HepG2 (cell line): ENCODE measurements at regions not wholly inside any gene's neighbourhood (a gene's known extent, or its start where the extent isn't known, plus 50 kb on each side); places are given as distances from the start of the nearest gene placed in this dataset.

ENCODE experiments used
- ATAC-seq: fragments of 200-7000 bp; cut with Tn5 transposase; 3 replicates; pipeline ENCODE4 v1.9.1; 2020; ENCODE audit warnings: mild to moderate bottlenecking, moderate library complexity
- BruUV-seq: library from RNA; stranded (reverse); fragments of 400-500 nt; replicated peaks from 2 replicates; lab custom pipeline; 2021; lab: Mats Ljungman, UMichigan
- CTCF ChIA-PET: fragments of 300-600 bp; formaldehyde crosslinking; extraction: SDS; loops from one replicate; lab custom pipeline; 2021; ENCODE audit warnings: low total read pairs, inconsistent platforms, low intra/inter-chr PET ratio; lab: Yijun Ruan, JAX
- POLR2A ChIA-PET: fragments of 350-600 bp; sonication (Branson Sonifier 250); formaldehyde crosslinking; loops from one replicate; lab custom pipeline; 2020; ENCODE audit warnings: antibody characterized with exemption, inconsistent platforms; lab: Yijun Ruan, JAX
- DNase-seq: peaks from one replicate; pipeline ENCODE4 v3.0.0-alpha.2; 2015; ENCODE audit warnings: low spot score
- FAIRE-seq: peaks from 3 replicates; lab custom pipeline; 2011; peaks lifted over from hg19 to GRCh38; lab: Jason Lieb, UNC
- H2AFZ ChIP-seq: one replicate; pipeline ENCODE4 v1.6.1; 2011; ENCODE audit warnings: low read length, inconsistent platforms
- H3K27ac ChIP-seq: fragments of 300-600 bp; 3 replicates; pipeline ENCODE4 v1.8.0; 2011; ENCODE audit warnings: mixed run types, mild to moderate bottlenecking, mixed read lengths, low read length, inconsistent platforms; ENCODE audit not compliant: insufficient read depth; ENCODE audit errors: extremely low read length
- H3K27me3 ChIP-seq, 2 experiments: fragments of 200-600 bp in 1 of 2; 2 replicates in 1 of 2; 3 replicates in 1 of 2; pipeline versions ENCODE4 v1.6.0 to v1.8.0; 2011; ENCODE audit warnings: low read length in 2 of 2, mild to moderate bottlenecking in 2 of 2, moderate library complexity in 2 of 2, inconsistent platforms in 1 of 2; ENCODE audit not compliant: insufficient read depth in 2 of 2, control insufficient read depth in 1 of 2
- H3K36me3 ChIP-seq, 2 experiments: fragments of 200-600 bp in 1 of 2; replicated peaks in 1 of 2; 2 replicates in 1 of 2; 3 replicates in 1 of 2; pipeline versions ENCODE4 v1.5.1 to v1.8.0; 2011; ENCODE audit warnings: low read length in 2 of 2, inconsistent platforms in 1 of 2; ENCODE audit not compliant: insufficient read depth in 2 of 2, control insufficient read depth in 1 of 2
- H3K4me1 ChIP-seq: 2 replicates; pipeline ENCODE4 v1.5.1; 2012; ENCODE audit warnings: low read length, inconsistent platforms; ENCODE audit not compliant: insufficient read depth
- H3K4me2 ChIP-seq: 2 replicates; pipeline ENCODE4 v1.6.0; 2011; ENCODE audit warnings: low read depth, low read length, inconsistent platforms
- H3K4me3 ChIP-seq, 3 experiments: fragments of 200-600 bp in 1 of 3; sonication (generic), shearing (Covaris generic) in 1 of 3; replicated peaks in 1 of 3; 2 replicates each; pipeline ENCODE4 v1.5.1; 2011 to 2016; ENCODE audit warnings: low read length in 3 of 3, inconsistent platforms in 2 of 3, low read depth in 2 of 3, mild to moderate bottlenecking in 2 of 3, control low read depth in 1 of 3, mixed read lengths in 1 of 3; ENCODE audit not compliant: insufficient read depth in 1 of 3
- H3K79me2 ChIP-seq: one replicate; pipeline ENCODE4 v1.6.1; 2011; ENCODE audit warnings: low read length, inconsistent platforms; ENCODE audit not compliant: insufficient read depth
- H3K9ac ChIP-seq: 2 replicates; pipeline ENCODE4 v1.6.0; 2011; ENCODE audit warnings: mild to moderate bottlenecking, low read depth, low read length, inconsistent platforms; ENCODE audit not compliant: insufficient read depth
- H3K9me3 ChIP-seq: 2 replicates; pipeline ENCODE4 v1.5.1; 2012; ENCODE audit warnings: mild to moderate bottlenecking, low read length
- H4K20me1 ChIP-seq: 2 replicates; pipeline ENCODE4 v1.6.0; 2011; ENCODE audit warnings: inconsistent platforms, mild to moderate bottlenecking, low read length, moderate library complexity; ENCODE audit not compliant: insufficient read depth
- HNRNPUL1 ChIP-seq: fragments of 200-400 bp; formaldehyde crosslinking; IDR thresholded peaks from 2 replicates; pipeline ENCODE4 v1.6.1; 2017; ENCODE audit warnings: low read depth, mild to moderate bottlenecking, low read length, moderate library complexity
- NONO ChIP-seq, 2 experiments: fragments of 450-650 bp in 1 of 2; sonication (generic) in 1 of 2; formaldehyde crosslinking in 1 of 2; IDR thresholded peaks in 1 of 2; conservative IDR thresholded peaks in 1 of 2; 2 replicates each; pipeline versions ENCODE4 v1.6.1 to v1.8.0; 2017 to 2022; ENCODE audit warnings: mild to moderate bottlenecking in 1 of 2, missing genetic modification reagents in 1 of 2, moderate library complexity in 1 of 2
- RXRB ChIP-seq: IDR thresholded peaks from 2 replicates; pipeline ENCODE4 v1.6.1; 2016; ENCODE audit warnings: borderline replicate concordance, missing genetic modification reagents, missing compliant biosample characterization
- ZNF546 ChIP-seq: sonication (generic); formaldehyde crosslinking; conservative IDR thresholded peaks from 2 replicates; pipeline ENCODE4 v1.8.1; 2023; ENCODE audit warnings: mild to moderate bottlenecking, missing genetic modification reagents
- WGBS: methylation state at CpG from one replicate; pipeline ENCODE4 v1.1.6; 2017; ENCODE audit warnings: low lambda C conversion rate; 5-methylcytosine and 5-hydroxymethylcytosine counted together
- in situ Hi-C: cut with HindIII; loops from 2 replicates; pipeline ENCODE4 v1.10.0; 2017; ENCODE audit warnings: low pct_unique_long_range_greater_than_20kb; ENCODE audit not compliant: extremely low pct_ligation_motif_present
- intact Hi-C: fragments of 100-400 bp; cut with micrococcal nuclease; formaldehyde crosslinking; loops from one replicate; pipeline ENCODE4 v1.10.0; 2022; ENCODE audit not compliant: unreplicated experiment
- TF ChIP-seq, protein P1 (sequence below): sonication (generic); formaldehyde crosslinking; IDR thresholded peaks from 2 replicates; pipeline ENCODE4 v1.8.1; 2023; ENCODE audit warnings: mild to moderate bottlenecking, missing genetic modification reagents, borderline replicate concordance
- TF ChIP-seq, protein P2 (sequence below): sonication (generic); formaldehyde crosslinking; IDR thresholded peaks from 2 replicates; pipeline ENCODE4 v1.8.1; 2023; ENCODE audit warnings: mild to moderate bottlenecking, inconsistent platforms, moderate library complexity, missing genetic modification reagents, borderline replicate concordance
- TF ChIP-seq, protein P3 (sequence below): sonication (generic); formaldehyde crosslinking; IDR thresholded peaks from 2 replicates; pipeline ENCODE4 v1.4.0; 2020; ENCODE audit warnings: missing genetic modification reagents, mild to moderate bottlenecking, borderline replicate concordance
- TF ChIP-seq, protein P4 (sequence below): sonication (generic); formaldehyde crosslinking; IDR thresholded peaks from 2 replicates; pipeline ENCODE4 v1.4.0; 2020; ENCODE audit warnings: mild to moderate bottlenecking, missing genetic modification reagents

DNA sequence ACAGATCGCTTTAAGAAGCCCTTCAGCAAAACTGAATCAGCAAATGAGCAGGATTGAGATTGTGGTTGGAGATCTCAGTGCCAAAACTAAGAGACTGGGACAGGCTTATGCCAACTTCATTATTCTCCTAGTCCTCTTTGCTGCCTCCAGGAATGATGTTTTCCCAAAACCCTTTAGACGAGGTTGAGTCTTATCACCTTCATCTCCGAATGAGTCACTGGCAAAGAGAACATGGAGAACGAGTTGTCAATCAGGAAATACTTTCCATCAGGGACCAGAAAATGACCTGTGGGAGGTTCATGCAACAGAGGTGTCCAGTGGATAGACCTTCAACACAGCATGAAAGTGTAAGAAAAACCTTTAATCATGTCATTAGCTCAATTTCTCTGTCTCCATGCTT lies 461.5 kb downstream of the RMST start:
- no peaks in the 10 kb centered on the region for H3K9me3 ChIP-seq
- no peak overlapping the region for H3K4me3 ChIP-seq
- H3K9ac ChIP-seq = no peak overlapping the region
- H3K27ac ChIP-seq = no peak overlapping the region
- in situ Hi-C loops = no loop called here
- H3K79me2 ChIP-seq = no peaks in the 10 kb centered on the region
- no peak for TF ChIP-seq RXRB (CRISPR knock-in tag)
- no peaks in the 10 kb centered on the region for H3K4me1 ChIP-seq
- ATAC-seq (no peak), FAIRE-seq (no peak), DNase-seq (no peak)
- no peak overlapping the region for H2AFZ ChIP-seq
- H3K27me3 ChIP-seq = no peaks in the 10 kb centered on the region
- intact Hi-C loops = no loop called here
- CTCF ChIA-PET = no interaction called here
- WGBS = 34% methylated on average over 4 of the region's 4 CpGs
- H4K20me1 ChIP-seq = no peaks in the 10 kb centered on the region
- H3K4me2 ChIP-seq = no peak overlapping the region
- H3K36me3 ChIP-seq = no peaks in the 10 kb centered on the region
- BruUV-seq = no TSS peak
- POLR2A ChIA-PET = no interaction called here

DNA sequence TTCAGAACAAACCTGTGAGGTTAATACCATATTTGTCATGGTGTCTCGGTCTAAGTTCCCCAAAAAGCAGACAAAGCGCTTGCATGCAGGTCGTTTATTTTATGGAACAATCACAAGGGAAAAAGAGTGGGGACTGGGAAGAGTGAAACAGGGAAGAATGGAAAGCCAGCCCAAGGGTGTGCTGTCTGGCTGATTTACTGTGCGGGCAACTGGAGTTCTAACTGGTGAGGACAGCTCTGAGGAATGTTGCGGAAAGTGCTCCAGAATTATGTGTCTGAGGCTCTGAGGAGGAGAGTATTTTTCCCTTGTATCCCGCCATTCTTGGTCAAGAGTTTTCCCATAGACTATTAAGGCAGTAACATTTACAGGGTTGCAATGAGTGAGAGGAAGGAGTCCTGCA lies 465.4 kb downstream of the RMST start:
- H3K79me2 ChIP-seq = no peaks in the 10 kb centered on the region
- ChIA-PET POLR2A (no interaction called here), CTCF (no interaction called here)
- H3K4me2 ChIP-seq = no peak overlapping the region
- no peaks in the 10 kb centered on the region for H3K9me3 ChIP-seq
- no peak overlapping the region for H3K9ac ChIP-seq
- H3K4me3 ChIP-seq = no peak overlapping the region
- in situ Hi-C loops (no loop called here), intact Hi-C loops (no loop called here)
- no peaks in the 10 kb centered on the region for H3K27me3 ChIP-seq
- H4K20me1 ChIP-seq = no peaks in the 10 kb centered on the region
- BruUV-seq = no TSS peak
- 58% methylated on average over 6 of the region's 6 CpGs for WGBS
- no peak overlapping the region for H2AFZ ChIP-seq
- ATAC-seq = no peak
- no peaks in the 10 kb centered on the region for H3K36me3 ChIP-seq
- FAIRE-seq = no peak
- H3K4me1 ChIP-seq = no peaks in the 10 kb centered on the region
- no peak overlapping the region for H3K27ac ChIP-seq
- TF ChIP-seq, protein P1, sequence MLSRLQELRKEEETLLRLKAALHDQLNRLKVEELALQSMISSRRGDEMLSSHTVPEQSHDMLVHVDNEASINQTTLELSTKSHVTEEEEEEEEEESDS (CRISPR knock-in tag) = no peak
- TF ChIP-seq, protein P2, sequence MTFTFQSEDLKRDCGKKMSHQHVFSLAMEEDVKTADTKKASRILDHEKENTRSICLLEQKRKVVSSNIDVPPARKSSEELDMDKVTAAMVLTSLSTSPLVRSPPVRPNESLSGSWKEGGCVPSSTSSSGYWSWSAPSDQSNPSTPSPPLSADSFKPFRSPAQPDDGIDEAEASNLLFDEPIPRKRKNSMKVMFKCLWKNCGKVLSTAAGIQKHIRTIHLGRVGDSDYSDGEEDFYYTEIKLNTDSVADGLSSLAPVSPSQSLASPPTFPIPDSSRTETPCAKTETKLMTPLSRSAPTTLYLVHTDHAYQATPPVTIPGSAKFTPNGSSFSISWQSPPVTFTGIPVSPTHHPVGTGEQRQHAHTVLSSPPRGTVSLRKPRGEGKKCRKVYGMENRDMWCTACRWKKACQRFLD (CRISPR knock-in tag) = no peak
- TF ChIP-seq, protein P3, sequence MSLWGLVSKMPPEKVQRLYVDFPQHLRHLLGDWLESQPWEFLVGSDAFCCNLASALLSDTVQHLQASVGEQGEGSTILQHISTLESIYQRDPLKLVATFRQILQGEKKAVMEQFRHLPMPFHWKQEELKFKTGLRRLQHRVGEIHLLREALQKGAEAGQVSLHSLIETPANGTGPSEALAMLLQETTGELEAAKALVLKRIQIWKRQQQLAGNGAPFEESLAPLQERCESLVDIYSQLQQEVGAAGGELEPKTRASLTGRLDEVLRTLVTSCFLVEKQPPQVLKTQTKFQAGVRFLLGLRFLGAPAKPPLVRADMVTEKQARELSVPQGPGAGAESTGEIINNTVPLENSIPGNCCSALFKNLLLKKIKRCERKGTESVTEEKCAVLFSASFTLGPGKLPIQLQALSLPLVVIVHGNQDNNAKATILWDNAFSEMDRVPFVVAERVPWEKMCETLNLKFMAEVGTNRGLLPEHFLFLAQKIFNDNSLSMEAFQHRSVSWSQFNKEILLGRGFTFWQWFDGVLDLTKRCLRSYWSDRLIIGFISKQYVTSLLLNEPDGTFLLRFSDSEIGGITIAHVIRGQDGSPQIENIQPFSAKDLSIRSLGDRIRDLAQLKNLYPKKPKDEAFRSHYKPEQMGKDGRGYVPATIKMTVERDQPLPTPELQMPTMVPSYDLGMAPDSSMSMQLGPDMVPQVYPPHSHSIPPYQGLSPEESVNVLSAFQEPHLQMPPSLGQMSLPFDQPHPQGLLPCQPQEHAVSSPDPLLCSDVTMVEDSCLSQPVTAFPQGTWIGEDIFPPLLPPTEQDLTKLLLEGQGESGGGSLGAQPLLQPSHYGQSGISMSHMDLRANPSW (CRISPR knock-in tag) = no peak
- TF ChIP-seq, protein P4, sequence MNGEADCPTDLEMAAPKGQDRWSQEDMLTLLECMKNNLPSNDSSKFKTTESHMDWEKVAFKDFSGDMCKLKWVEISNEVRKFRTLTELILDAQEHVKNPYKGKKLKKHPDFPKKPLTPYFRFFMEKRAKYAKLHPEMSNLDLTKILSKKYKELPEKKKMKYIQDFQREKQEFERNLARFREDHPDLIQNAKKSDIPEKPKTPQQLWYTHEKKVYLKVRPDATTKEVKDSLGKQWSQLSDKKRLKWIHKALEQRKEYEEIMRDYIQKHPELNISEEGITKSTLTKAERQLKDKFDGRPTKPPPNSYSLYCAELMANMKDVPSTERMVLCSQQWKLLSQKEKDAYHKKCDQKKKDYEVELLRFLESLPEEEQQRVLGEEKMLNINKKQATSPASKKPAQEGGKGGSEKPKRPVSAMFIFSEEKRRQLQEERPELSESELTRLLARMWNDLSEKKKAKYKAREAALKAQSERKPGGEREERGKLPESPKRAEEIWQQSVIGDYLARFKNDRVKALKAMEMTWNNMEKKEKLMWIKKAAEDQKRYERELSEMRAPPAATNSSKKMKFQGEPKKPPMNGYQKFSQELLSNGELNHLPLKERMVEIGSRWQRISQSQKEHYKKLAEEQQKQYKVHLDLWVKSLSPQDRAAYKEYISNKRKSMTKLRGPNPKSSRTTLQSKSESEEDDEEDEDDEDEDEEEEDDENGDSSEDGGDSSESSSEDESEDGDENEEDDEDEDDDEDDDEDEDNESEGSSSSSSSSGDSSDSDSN (CRISPR knock-in tag) = no peak
- TF ChIP-seq ZNF546 (no peak), HNRNPUL1 (no peak), NONO (IDR thresholded peaks at IDR 0.05) (no peak), NONO (CRISPR knock-in tag; conservative IDR thresholded peaks at IDR 0.05) (no peak)
- DNase-seq = no peak
